ENCODE measurements at regions not wholly inside any gene's neighbourhood (a gene's known extent, or its start where the extent isn't known, plus 50 kb on each side); places are given as distances from the start of the nearest gene placed in this dataset.

- H3K23me2 ChIP-seq (ENCODE audit: insufficient read length, low read depth, low read length, poor library complexity, severe bottlenecking): no peaks in the 10 kb centered on the region
- no peak overlapping the region for H3K4ac ChIP-seq (ENCODE audit: low read depth, low read length)
- H3K27ac ChIP-seq (ENCODE audit: insufficient read length, low read depth, low read length): no peak overlapping the region
- H3K14ac ChIP-seq (ENCODE audit: insufficient read depth, low read length): no peak overlapping the region
- no peak overlapping the region for H4K91ac ChIP-seq (ENCODE audit: insufficient read length, low read depth, low read length)
- H4K8ac ChIP-seq (replicated peaks; ENCODE audit: insufficient read length, low read depth, low read length): no peak overlapping the region
- H2BK15ac ChIP-seq (ENCODE audit: low read depth, low read length): no peak overlapping the region
- H3K4me1 ChIP-seq (ENCODE audit: insufficient read depth, low read length): no peaks in the 10 kb centered on the region
- no peak overlapping the region for H2BK20ac ChIP-seq (ENCODE audit: low read depth, low read length, poor library complexity, severe bottlenecking)
- H3K27ac Mint-ChIP-seq: no peak overlapping the region
- H3K23ac ChIP-seq (ENCODE audit: insufficient read length, low read depth, low read length): no peak overlapping the region
- no peaks in the 10 kb centered on the region for H3K27me3 ChIP-seq (ENCODE audit: insufficient read depth, low read length)
- no peak overlapping the region for H4K5ac ChIP-seq (ENCODE audit: insufficient read length, low read depth, low read length)
- H3K4me1 Mint-ChIP-seq: 0 out of 4 replicates have a peak, but pooled peaks cover 0 to 2% of the 10 kb centered on the region in 2 experiments
- no peaks in the 10 kb centered on the region for H3K36me3 Mint-ChIP-seq (ENCODE audit: insufficient read depth in 1 of 3, low read depth in 3 of 3)
- no peak overlapping the region for H2AFZ ChIP-seq (ENCODE audit: low read length)
- no peaks in the 10 kb centered on the region for H3K79me2 ChIP-seq (ENCODE audit: insufficient read depth, low read length)
- no peak for DNase-seq
- no peak for TF ChIP-seq CTCF (conservative IDR thresholded peaks at IDR 0.05)
- no CpG with 5 or more reads among the region's 2 CpGs for WGBS (ENCODE audit: extremely low coverage, insufficient read length, low lambda C conversion rate)
- H3K4me2 ChIP-seq (ENCODE audit: insufficient read depth, insufficient read length, low read length): no peak overlapping the region
- H3K9me3 Mint-ChIP-seq: no peaks in the 10 kb centered on the region
- no peak overlapping the region for H3K56ac ChIP-seq (ENCODE audit: insufficient read length, low read depth, low read length)
- H3T11ph ChIP-seq (ENCODE audit: low read length): no peak overlapping the region
- H3K18ac ChIP-seq (ENCODE audit: insufficient read length, low read depth, low read length): no peak overlapping the region
- no peak overlapping the region for H3K9ac ChIP-seq (ENCODE audit: extremely low read depth, insufficient read length, low read length)
- no peak overlapping the region for H2BK12ac ChIP-seq (ENCODE audit: insufficient read length, low read depth, low read length)
- H3K4me3 Mint-ChIP-seq: no peak overlapping the region; a peak in 1 of 5 replicates
- H3K9me3 ChIP-seq (ENCODE audit: control insufficient read depth, low read depth, low read length): no peaks in the 10 kb centered on the region
- no peaks in the 10 kb centered on the region for H4K20me1 ChIP-seq (ENCODE audit: control insufficient read depth, insufficient read depth, insufficient read length)
- H3K27me3 Mint-ChIP-seq (ENCODE audit: low read depth): no peaks in the 10 kb centered on the region
- H3K79me1 ChIP-seq (ENCODE audit: insufficient read depth, low read depth, low read length, poor library complexity, severe bottlenecking): no peaks in the 10 kb centered on the region
- no peak overlapping the region for H2BK5ac ChIP-seq (ENCODE audit: insufficient read length, low read length)
- H2AK5ac ChIP-seq (ENCODE audit: insufficient read length, low read length): no peak overlapping the region
- no peak overlapping the region for H2BK120ac ChIP-seq (ENCODE audit: low read depth, low read length, poor library complexity, severe bottlenecking)
These were observed 2441.7 kb downstream of the ARAP2 start for GRCh38 chr4:33802578-33802977.

All from H9 (cell line).